Duodenal mucosa (tissue), 2 donors: ENCODE measurements at regions not wholly inside any gene's neighbourhood (a gene's known extent, or its start where the extent isn't known, plus 50 kb on each side); places are given as distances from the start of the nearest gene placed in this dataset.
"Not testable (repeated sequence)": the region's sequence is repeated elsewhere in the genome, so short reads cannot be mapped to it uniquely, and the experiment has no call there.

Experiments used
- H3K27ac ChIP-seq: one replicate; pipeline ENCODE4 v1.7.0; 2013; ENCODE audit warnings: low read depth, low read length
- H3K27me3 ChIP-seq, 2 donors: one replicate each; pipeline ENCODE4 v1.7.0; 2013; ENCODE audit warnings: low read length in 2 of 2, control low read depth in 1 of 2; ENCODE audit not compliant: insufficient read depth in 2 of 2, control insufficient read depth in 1 of 2
- H3K36me3 ChIP-seq, 2 donors: one replicate each; pipeline ENCODE4 v1.7.0; 2013; ENCODE audit warnings: low read length in 2 of 2, control low read depth in 1 of 2; ENCODE audit not compliant: insufficient read depth in 2 of 2, control insufficient read depth in 1 of 2
- H3K4me1 ChIP-seq, 2 donors: one replicate each; pipeline ENCODE4 v1.7.0; 2013; ENCODE audit warnings: low read length in 2 of 2, control low read depth in 1 of 2; ENCODE audit not compliant: insufficient read depth in 2 of 2, control insufficient read depth in 1 of 2
- H3K4me3 ChIP-seq, 2 donors: one replicate each; pipeline ENCODE4 v1.7.0; 2013; ENCODE audit warnings: low read length in 2 of 2, low read depth in 1 of 2
- H3K9ac ChIP-seq, 2 donors: one replicate each; pipeline ENCODE4 v1.7.0; 2013; ENCODE audit warnings: low read length in 2 of 2, low read depth in 1 of 2
- H3K9me3 ChIP-seq, 2 donors: one replicate each; pipeline ENCODE4 v1.7.0; 2013; ENCODE audit warnings: low read length in 2 of 2, control low read depth in 1 of 2; ENCODE audit not compliant: control insufficient read depth in 1 of 2

GRCh38 chr16:31807086-31807485 is 66.5 kb upstream of the ZNF267 start:
- no peak overlapping the region for H3K27ac ChIP-seq
- H3K9ac ChIP-seq = no peak overlapping the region
- no peaks in the 10 kb centered on the region for H3K4me1 ChIP-seq
- no peaks in the 10 kb centered on the region for H3K36me3 ChIP-seq
- no peaks in the 10 kb centered on the region for H3K27me3 ChIP-seq
- peaks cover 3 to 5% of the 10 kb centered on the region in 2 donors for H3K9me3 ChIP-seq
- no peak overlapping the region for H3K4me3 ChIP-seq

- Histone ChIP-seq H3K27ac (no peak overlapping the region), H3K4me1 (no peaks in the 10 kb centered on the region)
Observed at GRCh38 chr16:31810863-31811262, 62.7 kb upstream of the ZNF267 start.

GRCh38 chr16:31816141-31816540 is 57.5 kb upstream of the ZNF267 start:
- H3K4me3 ChIP-seq, H3K9me3 ChIP-seq, H3K9ac ChIP-seq, H3K27ac ChIP-seq, H3K36me3 ChIP-seq, H3K27me3 ChIP-seq, H3K4me1 ChIP-seq: not testable (repeated sequence)

More at GRCh38 chr16:31810863-31811262, 62.7 kb upstream of the ZNF267 start:
- no peak overlapping the region for H3K9ac ChIP-seq
- H3K36me3 ChIP-seq = no peaks in the 10 kb centered on the region
- H3K27me3 ChIP-seq = no peaks in the 10 kb centered on the region
- peaks cover 3 to 5% of the 10 kb centered on the region in 2 donors for H3K9me3 ChIP-seq
- no peak overlapping the region for H3K4me3 ChIP-seq

- H3K4me3 ChIP-seq = no peak overlapping the region
- H3K27me3 ChIP-seq = no peaks in the 10 kb centered on the region
- no peaks in the 10 kb centered on the region for H3K36me3 ChIP-seq
- H3K9ac ChIP-seq = no peak overlapping the region
- no peak overlapping the region for H3K27ac ChIP-seq
- H3K9me3 ChIP-seq = no peaks in the 10 kb centered on the region
- no peaks in the 10 kb centered on the region for H3K4me1 ChIP-seq
Observed at GRCh38 chr16:31819386-31819785, 54.2 kb upstream of the ZNF267 start.

GRCh38 chr16:31819948-31820347 is 53.7 kb upstream of the ZNF267 start:
- Histone ChIP-seq H3K9me3 (no peaks in the 10 kb centered on the region), H3K27ac (no peak overlapping the region), H3K27me3 (no peaks in the 10 kb centered on the region), H3K36me3 (no peaks in the 10 kb centered on the region), H3K4me3 (no peak overlapping the region), H3K9ac (no peak overlapping the region), H3K4me1 (no peaks in the 10 kb centered on the region)
